Hippocampal formation (tissue), 2 donors: ENCODE measurements at regions not wholly inside any gene's neighbourhood (a gene's known extent, or its start where the extent isn't known, plus 50 kb on each side); places are given as distances from the start of the nearest gene placed in this dataset.

Experiments
- DNase-seq, 2 donors: peaks; one replicate each; lab custom pipeline; 2025; lab: John Stamatoyannopoulos, UW

GRCh38 chr5:173741729-173742431 is 125.4 kb upstream of the BOD1 start:
- DNase-seq = no peak

- DNase-seq = no peak
Observed at GRCh38 chr5:173742432-173742816, 126.0 kb upstream of the BOD1 start.

DNA sequence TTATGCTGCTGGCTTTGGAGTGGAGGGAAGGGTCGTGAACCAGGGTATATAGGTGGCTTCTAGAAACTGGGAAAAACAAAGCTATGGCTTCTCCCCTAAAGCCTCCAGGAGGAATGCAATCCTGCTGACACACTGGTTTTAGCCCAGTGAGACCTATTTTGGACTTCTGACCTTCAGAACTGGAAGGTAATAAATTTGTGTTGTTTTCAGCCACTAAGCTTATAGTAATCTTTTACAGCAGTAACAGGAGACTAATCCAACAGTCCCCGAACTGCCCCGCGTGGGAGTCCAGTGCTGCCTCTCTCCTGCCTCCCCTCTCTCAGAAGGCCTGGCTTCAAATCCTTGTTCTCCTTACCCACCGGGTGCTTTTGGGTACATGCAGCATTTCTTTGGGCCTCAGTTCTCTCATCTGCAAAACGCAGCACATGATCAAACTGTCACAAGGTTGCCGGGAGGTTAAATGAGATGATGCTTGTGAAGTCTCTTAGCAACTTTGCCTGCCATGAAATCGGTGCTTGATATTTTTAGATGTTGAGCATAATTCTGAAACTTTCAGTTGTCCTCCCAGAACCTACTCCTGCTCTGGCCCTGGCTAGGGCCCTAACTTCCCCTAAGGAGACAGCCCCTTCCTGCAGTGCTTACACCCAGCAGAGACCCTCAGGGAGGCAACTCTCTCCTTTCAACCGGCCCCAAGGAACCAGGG is 127.3 kb upstream of the BOD1 start:
- DNase-seq = no peak

DNA sequence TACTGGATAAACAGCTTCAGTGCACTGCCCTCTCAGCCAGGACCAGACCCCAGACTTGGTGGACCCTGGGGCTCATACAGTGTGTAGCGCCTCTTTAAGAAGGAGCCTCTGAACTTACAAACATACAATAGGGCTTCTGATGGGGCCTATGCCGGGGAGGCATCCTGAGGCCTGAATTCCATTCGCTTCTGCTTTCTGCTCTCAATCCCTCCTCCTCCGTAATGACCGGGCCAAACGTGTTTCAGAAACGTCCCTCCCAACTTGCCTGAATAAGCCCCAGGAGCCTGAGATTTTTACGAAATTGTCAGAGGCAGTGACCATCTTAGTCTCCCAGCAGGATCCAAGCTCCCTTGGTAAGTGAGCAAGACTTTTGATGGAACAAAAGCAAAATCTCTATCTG is 128.1 kb upstream of the BOD1 start:
- no peak for DNase-seq

DNA sequence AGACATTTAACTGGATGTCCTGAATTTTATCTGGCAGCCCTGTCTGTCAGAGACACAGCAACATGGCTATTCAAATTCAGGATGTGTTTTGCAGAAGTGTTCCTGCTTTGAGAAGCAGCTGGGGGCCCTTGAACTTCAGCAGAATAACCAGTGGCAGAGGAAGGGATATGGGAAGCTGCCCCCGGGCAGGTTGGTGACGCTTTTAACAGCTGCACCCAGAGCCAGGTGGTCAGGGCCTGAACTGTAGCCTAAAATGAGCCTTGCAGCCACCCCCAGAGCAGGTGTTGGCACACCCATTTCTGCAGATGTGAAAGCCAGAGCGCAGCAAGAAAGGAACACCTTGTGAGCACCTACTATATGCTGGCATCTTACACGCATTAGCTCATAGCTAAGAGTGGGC is 128.7 kb upstream of the BOD1 start:
- no peak for DNase-seq

GRCh38 chr5:173745557-173745956 is 129.1 kb upstream of the BOD1 start:
- DNase-seq = no peak

- no peak for DNase-seq
Observed at GRCh38 chr5:173746047-173746646, 129.7 kb upstream of the BOD1 start.

DNA sequence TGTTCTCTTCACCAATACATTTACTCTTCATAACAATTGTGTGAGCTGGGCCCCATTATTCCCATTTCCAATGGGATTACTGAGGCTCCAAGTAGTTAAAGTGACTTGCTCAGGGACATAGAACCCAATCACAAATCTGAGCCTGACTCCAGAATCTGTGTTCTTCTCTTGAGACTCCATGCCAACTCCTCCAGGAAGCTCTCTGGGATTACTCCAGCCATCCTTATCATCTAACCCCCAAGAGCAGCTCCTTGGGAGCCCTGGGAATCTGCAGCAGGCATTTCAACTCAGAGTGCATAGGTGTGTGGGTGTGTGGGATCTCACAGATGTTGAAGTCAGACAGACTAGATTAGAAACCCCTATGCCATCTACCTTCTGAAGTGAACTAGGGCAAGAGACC is 131.4 kb upstream of the BOD1 start:
- DNase-seq = no peak

GRCh38 chr5:173750538-173751265 is 134.3 kb upstream of the BOD1 start:
- no peak for DNase-seq

GRCh38 chr5:173751266-173751600 is 134.8 kb upstream of the BOD1 start:
- no peak for DNase-seq

- DNase-seq = no peak
Observed at GRCh38 chr5:173752653-173753052, 135.5 kb upstream of the CPEB4 start.

GRCh38 chr5:173753307-173754168 is 134.6 kb upstream of the CPEB4 start:
- no peak for DNase-seq

- no peak for DNase-seq
Observed at GRCh38 chr5:173755319-173755718, 132.8 kb upstream of the CPEB4 start.

DNA sequence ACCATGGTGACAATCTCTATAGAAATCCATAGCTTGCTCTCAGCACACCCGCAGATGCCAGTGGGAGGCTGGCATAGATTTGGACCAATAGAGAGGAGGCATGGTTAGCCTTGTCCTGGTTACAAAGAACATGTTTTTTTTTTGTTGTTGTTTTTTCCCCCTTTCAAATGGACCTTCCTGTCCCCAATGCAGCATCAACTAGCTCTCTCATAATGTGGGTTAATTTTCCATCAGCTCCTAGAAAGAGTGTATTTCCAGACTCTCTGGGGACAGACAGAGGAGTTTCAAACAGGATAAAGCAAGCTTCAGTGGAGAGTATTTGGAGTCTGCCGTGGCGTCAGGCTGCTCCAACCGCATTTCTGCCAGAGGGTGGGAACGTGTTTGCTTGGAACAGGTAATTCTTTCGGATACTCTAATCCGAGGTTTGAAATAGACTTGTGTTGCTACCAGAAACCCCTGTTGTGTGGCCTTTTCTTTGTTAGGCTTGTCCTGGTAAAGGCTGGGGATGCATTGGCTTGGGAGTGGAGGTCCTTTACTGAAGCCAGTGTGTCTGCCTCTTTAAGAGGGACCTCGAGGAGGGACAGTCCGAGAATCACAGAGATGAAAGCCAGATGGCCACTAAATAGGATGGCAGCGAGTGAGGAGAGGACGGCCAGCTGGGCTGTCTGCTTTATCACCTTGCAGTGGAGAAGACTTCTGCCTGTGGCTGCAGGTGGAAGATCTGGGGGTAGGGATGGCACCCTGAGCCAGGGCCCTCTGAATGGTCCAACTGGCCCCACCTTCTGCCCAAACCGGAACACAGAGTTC is 130.5 kb upstream of the CPEB4 start:
- DNase-seq = no peak

- no peak for DNase-seq
Observed at GRCh38 chr5:173758676-173759075, 129.5 kb upstream of the CPEB4 start.

DNA sequence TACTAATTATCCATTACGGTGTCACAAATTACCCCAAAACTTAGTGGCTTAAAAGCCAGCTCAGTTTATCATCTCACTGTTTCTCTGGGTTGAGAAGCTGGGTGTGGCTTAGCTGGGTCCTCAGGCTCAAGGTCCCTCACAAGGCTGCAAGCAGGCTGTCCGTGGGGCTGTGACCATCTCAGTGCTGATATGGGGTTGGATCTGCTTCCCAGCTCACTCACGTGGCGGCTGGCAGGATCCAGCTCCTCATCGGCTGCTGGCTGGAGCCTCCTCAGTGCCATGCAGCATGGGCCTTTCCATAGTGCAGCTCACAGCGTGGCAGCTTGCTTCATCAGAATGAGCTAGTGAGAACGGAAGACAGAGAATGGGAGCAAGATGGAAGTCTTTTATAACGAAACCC is 128.5 kb upstream of the CPEB4 start:
- DNase-seq = no peak

GRCh38 chr5:173760461-173761177 is 127.5 kb upstream of the CPEB4 start:
- no peak for DNase-seq

GRCh38 chr5:173761178-173761513 is 127.0 kb upstream of the CPEB4 start:
- no peak for DNase-seq

DNA sequence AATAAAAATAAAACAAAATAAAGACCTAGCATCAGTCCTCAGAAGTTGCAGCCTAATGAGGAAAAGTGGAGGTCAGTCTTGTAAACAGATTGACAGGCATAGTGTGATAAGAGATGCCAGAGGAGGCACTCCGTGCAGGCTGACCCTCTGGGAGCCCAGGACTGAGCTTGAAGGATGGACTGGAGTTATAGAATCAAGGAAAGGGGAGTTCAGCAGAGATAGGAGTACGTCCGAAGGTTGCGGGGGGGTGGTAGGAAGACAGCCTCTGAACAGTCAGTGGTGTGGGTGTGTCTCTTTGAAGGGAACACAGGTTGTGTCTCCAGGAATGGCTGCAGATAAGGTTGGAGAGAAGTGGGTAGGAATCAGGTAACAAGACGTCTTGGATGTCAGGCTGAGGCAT is 126.1 kb upstream of the CPEB4 start:
- no peak for DNase-seq

- DNase-seq = no peak
Observed at GRCh38 chr5:173762930-173763329, 125.2 kb upstream of the CPEB4 start.
